Stimulated activated CD8-positive, alpha-beta memory T cell treated with anti-CD3 and anti-CD28 coated beads, Interleukin-7, amount 100 ng/mL, for 1 hour (primary cell): ENCODE measurements at regions not wholly inside any gene's neighbourhood (a gene's known extent, or its start where the extent isn't known, plus 50 kb on each side); places are given as distances from the start of the nearest gene placed in this dataset.

ENCODE experiments used
- DNase-seq, 2 donors: peaks; one replicate each; pipeline ENCODE4 v3.0.0-alpha.2; 2020; ENCODE audit warnings: low read depth in 2 of 2

DNA sequence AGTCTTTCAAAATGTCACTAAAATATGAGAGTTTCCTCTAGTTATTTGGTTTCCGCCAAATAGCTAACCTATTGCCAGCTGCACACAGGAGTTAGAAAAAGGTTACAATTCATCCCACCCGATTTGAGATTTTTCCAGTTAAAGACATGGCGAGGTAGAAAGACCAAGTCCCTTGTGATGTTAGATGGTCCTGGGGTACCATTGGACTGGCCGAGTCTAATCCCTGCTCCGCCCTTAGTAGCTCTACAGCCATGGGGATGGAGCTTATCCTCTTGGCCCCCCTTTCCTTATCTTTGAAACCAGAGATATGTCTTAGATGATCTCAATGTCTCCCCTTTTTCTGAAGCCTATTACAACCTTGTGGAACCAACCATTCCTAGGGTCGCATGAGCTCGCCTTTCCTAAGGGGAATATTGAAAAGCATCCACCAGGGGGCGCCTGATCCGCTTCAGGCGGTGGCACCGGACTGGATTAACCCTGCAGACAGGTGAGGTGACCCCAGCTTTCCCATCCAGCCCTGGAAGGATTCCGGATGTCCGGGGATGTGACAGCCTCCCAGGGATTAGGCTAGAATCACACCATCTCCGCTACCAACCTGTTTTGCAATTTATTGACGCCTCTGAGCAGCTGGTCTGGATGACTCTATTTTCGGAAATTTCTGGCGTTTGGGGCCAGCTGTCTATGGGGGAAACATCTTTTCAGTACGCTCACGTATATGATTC is 68.3 kb upstream of the SIM2 start:
- DNase-seq = peak; percentile 24 to 51

DNA sequence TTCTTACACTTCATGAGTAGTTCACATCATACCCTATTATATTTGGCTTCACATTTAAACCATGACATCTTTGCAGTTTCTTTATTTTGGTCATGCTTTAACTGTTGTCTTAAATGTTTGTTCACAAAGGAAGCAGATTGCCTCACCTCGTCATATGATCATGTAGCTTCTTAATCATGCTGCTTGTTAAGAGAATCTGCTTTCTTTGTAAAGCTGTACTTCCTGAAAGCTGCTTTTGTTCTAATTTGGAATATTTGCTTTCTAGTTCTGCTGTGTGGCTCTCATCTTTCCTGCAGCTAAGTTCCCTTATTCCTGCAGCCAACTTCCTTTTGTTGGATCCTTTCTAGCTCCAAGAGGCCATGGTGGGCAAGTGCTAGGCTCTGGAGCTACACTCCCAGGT is 62.9 kb upstream of the SIM2 start:
- no peak for DNase-seq

DNA sequence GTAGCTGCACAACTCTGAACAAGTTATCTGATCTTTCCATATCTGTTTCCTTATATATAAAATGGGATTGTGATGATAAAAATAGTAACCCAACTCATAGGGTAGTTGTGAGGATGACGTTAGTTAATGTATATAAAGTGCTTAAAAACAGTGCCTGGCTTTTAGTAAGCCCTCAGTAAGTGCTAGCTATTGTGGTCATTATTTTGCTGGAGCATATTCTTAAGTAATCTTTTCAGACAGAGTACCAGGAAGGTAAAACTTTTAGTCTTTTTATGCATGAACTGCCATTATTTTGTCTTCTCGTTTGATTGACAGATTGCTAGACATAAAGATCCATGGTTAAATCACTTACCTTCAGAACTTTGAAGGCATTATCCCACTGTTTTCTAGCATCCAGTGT is 62.5 kb upstream of the SIM2 start:
- DNase-seq = no peak

DNA sequence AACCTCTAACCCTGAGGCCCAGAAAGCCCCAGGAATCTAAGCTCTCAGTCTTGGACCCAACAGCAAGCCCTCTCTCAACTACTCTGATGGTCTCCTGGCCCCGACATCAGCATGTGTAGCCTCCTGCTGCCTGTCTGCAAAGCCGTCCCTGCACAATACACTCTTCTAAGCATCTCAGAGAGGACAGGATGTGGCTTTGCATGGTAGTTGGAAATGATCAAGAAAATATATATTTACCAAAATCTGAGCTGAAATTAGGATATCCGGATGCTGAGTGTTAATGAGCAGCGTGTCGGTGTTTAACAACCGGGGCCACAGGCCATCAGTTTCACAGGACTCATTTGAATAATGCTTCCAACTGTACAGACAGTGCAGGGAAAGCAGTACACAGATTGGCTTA is 59.1 kb upstream of the SIM2 start:
- DNase-seq = no peak

DNA sequence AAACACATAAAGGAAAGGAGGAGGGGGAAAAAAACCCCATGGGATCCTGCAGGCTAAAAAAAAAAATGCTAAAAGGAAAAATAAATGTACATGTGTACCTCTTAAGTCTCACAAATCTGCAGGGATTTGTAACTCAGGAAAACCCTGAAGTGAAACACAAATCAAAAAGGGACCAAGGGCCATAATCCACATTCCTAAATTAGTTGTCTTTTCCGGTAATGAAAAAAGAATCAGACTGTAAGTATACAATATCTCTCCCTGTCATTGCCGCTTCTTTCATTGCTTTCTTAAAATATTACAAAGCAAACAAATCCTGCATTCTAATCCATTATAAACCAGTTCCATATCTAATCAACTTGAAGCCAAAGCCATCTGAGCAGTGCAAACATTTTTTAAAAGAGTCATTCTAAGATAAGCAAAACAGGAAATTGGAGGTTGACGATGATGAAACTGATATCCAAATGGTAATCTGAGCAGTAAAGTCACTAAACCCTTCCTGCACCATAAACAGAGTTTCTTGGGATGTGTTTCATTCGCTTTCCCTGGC is 58.7 kb upstream of the SIM2 start:
- DNase-seq = no peak

DNA sequence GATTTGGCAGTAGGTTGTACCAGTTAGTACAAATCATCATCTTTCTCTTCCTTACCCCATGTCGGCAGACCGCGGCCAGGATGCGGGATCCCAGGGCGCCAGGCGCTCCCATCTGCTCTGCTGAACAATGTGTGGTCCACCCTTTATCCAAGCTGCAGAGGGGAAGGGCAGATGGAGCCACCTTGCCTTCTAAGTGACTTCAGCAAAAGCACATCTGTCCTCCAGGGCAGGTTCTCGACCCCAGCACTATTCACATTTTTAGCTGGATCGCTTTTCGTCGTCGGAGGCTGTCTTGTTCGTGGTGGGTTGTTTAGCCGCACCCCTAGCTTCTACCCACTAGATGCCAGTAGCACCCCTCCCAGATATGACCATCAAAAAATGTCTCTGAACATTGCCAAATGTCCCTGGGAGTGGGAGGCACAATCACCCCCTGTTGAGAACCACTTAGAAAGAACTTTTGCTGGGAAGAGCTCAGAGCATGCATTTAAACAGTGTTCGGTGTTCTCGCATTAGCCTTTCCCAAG is 58.1 kb upstream of the SIM2 start:
- DNase-seq = no peak

DNA sequence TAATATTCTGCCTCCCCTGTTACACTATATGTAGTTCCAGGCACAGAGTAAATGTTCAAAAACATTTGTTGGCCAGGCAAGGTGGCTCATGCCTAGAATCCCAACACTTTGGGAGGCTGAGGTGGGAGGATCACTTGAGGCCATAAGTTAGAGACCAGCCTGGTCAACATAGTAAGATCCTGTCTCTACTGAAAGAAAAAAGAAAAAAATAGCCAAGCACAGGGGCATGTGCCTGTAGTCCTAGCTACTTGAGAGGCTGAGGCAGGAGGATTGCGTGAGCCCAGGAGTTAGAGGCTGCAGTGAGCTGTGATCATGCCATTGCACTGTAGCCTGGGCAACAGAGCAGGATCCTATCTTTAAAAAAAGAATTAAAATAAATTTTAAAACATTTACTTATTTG is 57.6 kb upstream of the SIM2 start:
- DNase-seq = no peak

DNA sequence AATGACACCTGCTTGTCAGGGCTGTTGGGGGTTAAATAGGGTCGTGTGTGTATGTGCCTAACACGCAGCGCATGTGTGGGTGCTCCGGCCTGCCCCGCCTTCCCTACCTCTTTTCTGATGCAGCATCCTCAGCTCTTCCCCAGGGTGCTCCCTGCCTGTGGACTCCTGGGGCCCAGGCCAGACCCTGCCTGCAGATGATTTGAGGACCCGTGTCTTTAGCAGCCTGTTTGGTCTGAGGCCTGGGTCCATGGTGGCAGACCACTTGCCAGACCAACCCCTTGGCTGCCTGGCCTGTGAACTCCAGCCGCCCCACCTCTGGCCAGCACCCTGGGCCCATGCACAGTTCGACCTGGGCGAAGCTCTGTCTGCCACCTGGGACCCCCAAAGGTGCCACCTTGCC is 57.0 kb upstream of the SIM2 start:
- DNase-seq = no peak

DNA sequence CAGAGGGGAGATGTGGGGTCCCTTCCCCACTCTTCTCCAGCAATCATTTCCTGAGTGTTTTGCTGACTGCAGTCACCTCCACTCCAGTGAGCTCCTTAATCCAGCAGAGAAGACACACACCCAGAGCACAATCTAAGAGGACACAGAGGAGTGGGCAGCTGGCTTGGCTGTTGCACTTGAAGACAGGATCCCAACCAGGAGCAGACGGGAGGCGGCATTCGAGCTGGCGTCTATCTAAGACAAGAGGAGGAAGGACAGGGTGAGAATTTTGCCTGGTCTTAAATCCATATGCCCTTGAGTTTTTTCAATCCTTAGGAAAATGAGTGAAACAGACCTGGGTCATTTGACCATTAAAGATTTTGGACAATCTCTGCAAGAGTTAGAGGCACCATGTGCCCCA is 56.1 kb upstream of the SIM2 start:
- no peak for DNase-seq

DNA sequence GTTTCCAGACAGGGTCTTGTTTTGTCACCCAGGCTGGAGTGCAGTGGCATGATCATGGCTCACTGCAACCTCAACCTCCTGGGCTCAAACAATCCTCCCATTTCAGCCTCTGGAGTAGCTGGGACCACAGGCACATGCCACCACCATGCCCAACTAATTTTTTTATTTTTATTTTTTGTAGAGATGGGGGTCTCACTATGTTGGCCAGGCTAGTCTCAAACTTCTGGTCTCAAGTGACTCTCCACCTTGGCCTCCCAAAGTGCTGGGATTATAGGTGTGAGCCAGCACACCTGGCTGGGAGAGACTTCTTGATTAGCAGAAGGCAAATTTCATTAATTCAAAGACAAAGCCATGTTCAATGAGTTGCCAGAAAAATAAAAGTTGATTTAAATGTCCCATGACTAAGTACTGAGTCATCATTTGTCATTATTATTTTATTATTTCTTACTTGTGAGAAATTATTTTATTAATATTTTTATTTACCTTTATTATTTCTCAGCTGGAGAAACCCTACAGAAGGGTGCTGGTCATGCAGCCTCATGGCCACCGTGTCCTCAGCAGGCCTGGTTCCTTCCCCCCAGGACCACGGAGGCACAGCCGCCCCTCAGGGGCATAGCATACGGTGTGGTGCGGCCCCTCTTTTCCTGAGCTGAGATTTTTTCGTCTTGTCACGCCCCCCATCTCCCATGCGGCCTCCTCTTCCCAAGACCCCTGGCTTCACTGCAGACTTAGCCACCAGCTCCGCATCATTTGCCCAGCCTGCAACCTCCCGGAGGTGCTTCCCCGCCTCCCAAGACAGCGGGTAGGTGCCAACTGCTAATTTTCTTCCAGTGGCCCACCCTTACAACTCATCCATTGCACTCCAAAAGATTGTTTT is 55.3 kb upstream of the SIM2 start:
- DNase-seq = no peak

DNA sequence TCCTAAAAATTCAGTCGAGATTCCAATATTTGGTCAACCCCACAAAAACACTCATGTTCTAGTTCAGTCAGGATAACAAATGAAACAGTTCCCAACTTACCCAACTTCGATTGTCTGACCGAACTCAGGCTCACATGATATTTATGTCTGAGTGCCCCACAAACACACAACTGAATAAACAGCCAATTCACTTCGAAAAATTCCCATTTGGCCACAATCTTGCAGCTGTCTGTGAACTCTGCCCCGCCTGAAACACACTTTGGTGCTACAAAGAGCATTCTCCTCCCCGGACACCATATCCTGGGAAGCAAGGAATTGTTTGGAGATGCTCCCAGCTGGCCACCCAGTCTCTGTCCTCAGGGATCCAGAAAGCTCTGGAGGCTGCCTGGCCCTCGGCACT is 52.9 kb upstream of the SIM2 start:
- no peak for DNase-seq

DNA sequence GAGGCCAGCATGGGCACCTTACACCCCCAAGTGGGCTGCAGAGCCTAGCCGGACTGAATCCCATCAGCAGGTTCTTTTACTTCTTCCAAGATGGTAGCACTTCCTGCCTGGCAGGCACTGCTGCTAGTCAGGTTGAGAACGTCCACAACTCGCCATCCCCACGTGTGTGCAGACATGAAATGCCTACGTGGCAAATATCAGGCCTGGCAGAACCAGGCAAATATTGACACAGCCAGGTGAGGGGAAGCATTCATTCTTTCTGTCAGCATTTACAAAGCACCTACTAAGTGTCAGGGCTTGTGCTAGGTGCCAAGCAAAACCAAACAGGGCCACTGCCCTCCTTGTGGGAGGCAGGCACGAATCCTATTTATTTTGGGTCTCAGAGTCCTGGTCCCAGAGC is 52.3 kb upstream of the SIM2 start:
- DNase-seq = no peak

DNA sequence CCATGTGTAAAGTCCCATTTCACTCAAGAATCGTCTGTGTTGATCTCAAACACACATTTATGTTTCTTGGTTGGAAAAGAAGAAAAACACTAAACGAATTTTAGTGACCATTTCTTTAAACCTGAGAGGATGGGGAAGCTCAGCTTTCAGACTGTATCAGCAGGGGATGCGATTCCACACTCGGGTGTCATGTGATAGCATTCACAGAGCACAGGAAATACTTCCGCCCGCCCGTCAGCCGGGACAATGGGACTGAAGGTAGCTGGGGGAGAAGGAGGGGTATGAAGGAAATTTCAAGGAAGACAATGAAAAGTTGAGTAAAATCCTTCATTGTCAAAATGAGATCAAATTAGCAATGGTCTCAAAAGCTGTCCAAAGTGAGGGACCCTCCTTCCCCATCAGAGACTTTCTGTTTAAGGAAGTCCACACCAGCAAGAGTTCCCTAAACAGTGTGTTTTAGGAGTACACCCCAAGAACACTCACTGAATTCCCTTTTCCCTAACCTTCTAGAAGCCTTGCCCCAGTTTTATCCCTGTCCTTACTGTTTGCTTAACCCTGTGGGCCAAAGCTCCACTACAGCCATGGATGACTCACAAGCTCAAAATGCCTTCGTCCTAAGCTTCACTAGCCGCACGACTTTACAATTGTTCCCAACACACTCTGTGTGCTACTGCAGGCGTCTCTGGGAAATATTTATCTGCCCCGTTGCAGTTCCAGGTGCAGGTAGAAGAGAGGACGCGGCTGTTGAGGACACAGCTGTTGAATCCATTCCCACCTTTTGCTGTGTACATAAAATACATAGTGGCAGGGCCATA is 51.4 kb upstream of the SIM2 start:
- no peak for DNase-seq
